AG04450 (cell line): ENCODE measurements at regions not wholly inside any gene's neighbourhood (a gene's known extent, or its start where the extent isn't known, plus 50 kb on each side); places are given as distances from the start of the nearest gene placed in this dataset. TPM values are rescaled to one million over a fixed set of nuclear protein-coding genes. Genes with fewer than 3 reads are reported as not detected.

Experiments used
- CTCF ChIA-PET: fragments of 300-600, 350-600 bp; formaldehyde crosslinking; extraction: SDS; loops from one replicate; lab custom pipeline; 2022; ENCODE audit warnings: antibody characterized with exemption, inconsistent platforms; lab: Charles Lee
- POLR2A ChIA-PET: fragments of 350-600 bp; formaldehyde crosslinking; extraction: SDS; loops from one replicate; lab custom pipeline; 2021; ENCODE audit warnings: antibody characterized with exemption, inconsistent platforms; lab: Yijun Ruan, JAX
- DNase-seq: peaks from one replicate; pipeline ENCODE4 v3.0.0-alpha.2; 2011; ENCODE audit warnings: low read depth, low spot score
- H3K27ac ChIP-seq: one replicate; pipeline ENCODE4 v1.5.1; 2012; ENCODE audit warnings: low read depth, low read length, control low read depth
- H3K27me3 ChIP-seq: one replicate; pipeline ENCODE4 v1.6.0; 2012; ENCODE audit warnings: low read length; ENCODE audit not compliant: control insufficient read depth, insufficient read depth
- H3K4me3 ChIP-seq: 2 replicates; pipeline ENCODE4 v1.5.1; 2011; ENCODE audit warnings: mild to moderate bottlenecking, low read depth, low read length, control low read depth
- H3K9me3 ChIP-seq: 2 replicates; pipeline ENCODE4 v1.5.1; 2012; ENCODE audit warnings: low read length; ENCODE audit not compliant: control insufficient read depth, insufficient read depth
- CTCF ChIP-seq: IDR thresholded peaks from 2 replicates; pipeline ENCODE4 v1.5.1; 2011; ENCODE audit warnings: low read depth, low read length, control low read depth, inconsistent platforms
- small RNA-seq: library from RNA; depleted of rRNA; stranded (forward); fragments of <200 nt; gene quantifications from one replicate; pipeline ENCODE3, GENCODE V24; 2012; ENCODE audit warnings: low read depth; ENCODE audit not compliant: insufficient read length

GRCh38 chr2:173851141-173851641 lies 114.0 kb downstream of the SP3 start:
- no peak for TF ChIP-seq CTCF
- Histone ChIP-seq H3K27me3 (peaks cover 8% of the 10 kb centered on the region), H3K4me3 (no peak overlapping the region), H3K27ac (no peak overlapping the region), H3K9me3 (no peaks in the 10 kb centered on the region)
- ChIA-PET CTCF (no interaction called here), POLR2A (no interaction called here)
- no peak for DNase-seq

GRCh38 chr2:173854141-173854540 lies 111.0 kb downstream of the SP3 start:
- Histone ChIP-seq H3K9me3 (no peaks in the 10 kb centered on the region), H3K4me3 (no peak overlapping the region), H3K27me3 (peaks cover 6% of the 10 kb centered on the region), H3K27ac (no peak overlapping the region)
- CTCF ChIA-PET = no interaction called here
- no peak for TF ChIP-seq CTCF
- no peak for DNase-seq
- POLR2A ChIA-PET = no interaction called here

- no peaks in the 10 kb centered on the region for H3K9me3 ChIP-seq
- TF ChIP-seq CTCF = no peak
- DNase-seq = no peak
- POLR2A ChIA-PET = no interaction called here
- H3K4me3 ChIP-seq = no peak overlapping the region
- CTCF ChIA-PET = no interaction called here
- H3K27ac ChIP-seq = no peak overlapping the region
- peaks cover 4% of the 10 kb centered on the region for H3K27me3 ChIP-seq
Observed at GRCh38 chr2:173854840-173855239, 110.3 kb downstream of the SP3 start.

- Histone ChIP-seq H3K4me3 (no peak overlapping the region), H3K27ac (no peak overlapping the region), H3K9me3 (no peaks in the 10 kb centered on the region), H3K27me3 (peaks cover 8% of the 10 kb centered on the region)
- CTCF ChIA-PET = no interaction called here
- POLR2A ChIA-PET = no interaction called here
- TF ChIP-seq CTCF = no peak
- no peak for DNase-seq
Observed at GRCh38 chr2:173855661-173856060, 109.5 kb downstream of the SP3 start.

Small RNA genes in the stretch of these regions (small RNA-seq; reads per million reads assigned to genes)
- not detected for gene AC013410.2
